Ovary (tissue), 7 donors: ENCODE measurements at regions not wholly inside any gene's neighbourhood (a gene's known extent, or its start where the extent isn't known, plus 50 kb on each side); places are given as distances from the start of the nearest gene placed in this dataset.

Experiments used
- DNase-seq, 5 donors: peaks; one replicate each; pipeline ENCODE4 v3.0.0-alpha.2; 2019 to 2020
- H3K27ac ChIP-seq, 2 donors: fragments of 200-600 bp; one replicate each; pipeline versions ENCODE4 v1.5.1 to v1.8.0; 2019 to 2022
- H3K27me3 ChIP-seq: fragments of 200-600 bp; one replicate; pipeline ENCODE4 v1.8.0; 2022
- H3K36me3 ChIP-seq: fragments of 200-600 bp; sonication (generic); one replicate; pipeline ENCODE4 v1.5.1; 2019
- H3K4me1 ChIP-seq: one replicate; pipeline ENCODE4 v1.8.1; 2013; ENCODE audit warnings: mild to moderate bottlenecking, moderate library complexity; ENCODE audit not compliant: insufficient read depth
- H3K4me3 ChIP-seq: fragments of 200-600 bp; sonication (generic); one replicate; pipeline ENCODE4 v1.5.1; 2017
- H3K9me3 ChIP-seq, 2 donors: fragments of 200-600 bp in 1 of 2; sonication (generic) in 1 of 2; one replicate each; pipeline versions ENCODE4 v1.5.1 to v1.8.1; 2013 to 2019; ENCODE audit warnings: mild to moderate bottlenecking in 1 of 2, moderate library complexity in 1 of 2
- EP300 ChIP-seq: sonication (generic); formaldehyde crosslinking; IDR thresholded peaks from one replicate; pipeline ENCODE4 v1.6.1; 2017; ENCODE audit warnings: antibody characterized with exemption
- POLR2A ChIP-seq: fragments of 450-650 bp; IDR thresholded peaks from one replicate; pipeline ENCODE4 v1.6.1; 2017; ENCODE audit warnings: antibody characterized with exemption, mild to moderate bottlenecking, moderate library complexity
- WGBS, 3 donors: extraction: QIAGEN DNeasy Blood & Tissue Kit in 1 of 3; methylation state at CpG; one replicate each; pipeline versions ENCODE4 v1.1.5 to v1.1.7; 2013 to 2017; 5-methylcytosine and 5-hydroxymethylcytosine counted together
- intact Hi-C, 4 donors: fragments of 100-400 bp; cut with DNase I; formaldehyde crosslinking; loops; one replicate each; pipeline versions ENCODE4 v1.11.0 to v1.15.1; 2022 to 2023
- TF ChIP-seq, protein P1 (sequence below), 3 donors: fragments of 450-650 bp in 2 of 3; fragments of 200-600 bp in 1 of 3; IDR thresholded peaks; one replicate each; pipeline versions ENCODE4 v1.5.1 to v1.8.0; 2016 to 2022; ENCODE audit warnings: antibody characterized with exemption in 3 of 3, mild to moderate bottlenecking in 1 of 3
- donor health status: DM: no; HTN: no; CAD: no; lungs with moderate emphysema.
- donor health status: DM: no; HTN: no; CAD: no.
- donor health status: Bipolar disorder and iron deficiency.
- donor health status: DM: no; HTN: no; CAD: no.
- donor health status: DM: yes; HTN: yes; CAD: no.

DNA sequence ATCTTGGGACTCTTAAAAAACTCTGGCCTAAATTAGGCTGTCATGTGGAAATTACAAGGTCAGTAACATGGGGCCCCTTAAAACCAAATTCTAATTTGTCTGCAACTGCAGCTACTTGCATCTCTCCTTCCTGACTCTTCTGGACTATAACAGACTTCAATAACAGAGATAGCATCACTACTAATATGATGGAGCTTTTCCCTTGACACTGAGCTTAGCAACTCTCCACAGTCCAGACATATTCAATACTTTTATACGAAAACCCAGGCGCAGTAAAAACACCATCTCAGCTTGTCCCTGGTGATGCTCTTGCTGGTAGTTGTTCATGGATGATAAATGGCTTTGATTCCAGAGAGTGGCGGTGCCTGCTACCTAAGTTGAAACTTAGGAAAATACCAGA, 850.4 kb downstream of the STIM2 start:
- Histone ChIP-seq H3K4me1 (no peaks in the 10 kb centered on the region), H3K36me3 (no peaks in the 10 kb centered on the region), H3K27ac (no peak overlapping the region), H3K9me3 (no peaks in the 10 kb centered on the region), H3K4me3 (no peak overlapping the region), H3K27me3 (no peaks in the 10 kb centered on the region)
- intact Hi-C loops = no loop called here
- TF ChIP-seq POLR2A (no peak), EP300 (no peak)
- TF ChIP-seq, protein P1, sequence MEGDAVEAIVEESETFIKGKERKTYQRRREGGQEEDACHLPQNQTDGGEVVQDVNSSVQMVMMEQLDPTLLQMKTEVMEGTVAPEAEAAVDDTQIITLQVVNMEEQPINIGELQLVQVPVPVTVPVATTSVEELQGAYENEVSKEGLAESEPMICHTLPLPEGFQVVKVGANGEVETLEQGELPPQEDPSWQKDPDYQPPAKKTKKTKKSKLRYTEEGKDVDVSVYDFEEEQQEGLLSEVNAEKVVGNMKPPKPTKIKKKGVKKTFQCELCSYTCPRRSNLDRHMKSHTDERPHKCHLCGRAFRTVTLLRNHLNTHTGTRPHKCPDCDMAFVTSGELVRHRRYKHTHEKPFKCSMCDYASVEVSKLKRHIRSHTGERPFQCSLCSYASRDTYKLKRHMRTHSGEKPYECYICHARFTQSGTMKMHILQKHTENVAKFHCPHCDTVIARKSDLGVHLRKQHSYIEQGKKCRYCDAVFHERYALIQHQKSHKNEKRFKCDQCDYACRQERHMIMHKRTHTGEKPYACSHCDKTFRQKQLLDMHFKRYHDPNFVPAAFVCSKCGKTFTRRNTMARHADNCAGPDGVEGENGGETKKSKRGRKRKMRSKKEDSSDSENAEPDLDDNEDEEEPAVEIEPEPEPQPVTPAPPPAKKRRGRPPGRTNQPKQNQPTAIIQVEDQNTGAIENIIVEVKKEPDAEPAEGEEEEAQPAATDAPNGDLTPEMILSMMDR (IDR thresholded peaks at IDR 0.05) = no peak
- DNase-seq = no peak
- WGBS, 3 donors = 91 to 95% (median 92%) methylated on average over 3 of the region's 3 CpGs

DNA sequence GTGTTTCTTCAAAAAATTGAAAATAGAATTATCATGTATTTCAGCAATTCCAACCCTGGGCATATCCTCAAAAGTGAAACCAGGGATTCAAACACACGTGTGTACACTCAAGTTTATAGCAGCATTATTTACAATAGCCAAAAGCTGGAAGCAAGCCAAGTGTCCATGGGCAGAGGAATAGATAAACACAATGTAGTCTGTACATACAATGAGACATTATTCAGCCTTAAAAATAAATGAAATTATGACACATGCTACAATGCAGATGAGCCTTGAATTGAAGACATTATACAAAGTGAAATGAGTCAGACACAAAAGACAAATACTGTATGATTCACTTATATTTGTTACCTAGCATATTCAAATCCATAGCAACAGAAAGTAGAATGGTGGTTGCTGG, 853.4 kb downstream of the STIM2 start:
- no peak for DNase-seq
- Histone ChIP-seq H3K9me3 (no peaks in the 10 kb centered on the region), H3K4me1 (no peaks in the 10 kb centered on the region), H3K27me3 (no peaks in the 10 kb centered on the region), H3K27ac (no peak overlapping the region), H3K36me3 (no peaks in the 10 kb centered on the region), H3K4me3 (no peak overlapping the region)
- TF ChIP-seq, protein P1 (IDR thresholded peaks at IDR 0.05) = no peak
- TF ChIP-seq POLR2A (no peak), EP300 (no peak)
- WGBS, 3 donors = 50 to 61% (median 52%) methylated on average over 1 of the region's 1 CpG
- intact Hi-C loops = no loop called here

DNA sequence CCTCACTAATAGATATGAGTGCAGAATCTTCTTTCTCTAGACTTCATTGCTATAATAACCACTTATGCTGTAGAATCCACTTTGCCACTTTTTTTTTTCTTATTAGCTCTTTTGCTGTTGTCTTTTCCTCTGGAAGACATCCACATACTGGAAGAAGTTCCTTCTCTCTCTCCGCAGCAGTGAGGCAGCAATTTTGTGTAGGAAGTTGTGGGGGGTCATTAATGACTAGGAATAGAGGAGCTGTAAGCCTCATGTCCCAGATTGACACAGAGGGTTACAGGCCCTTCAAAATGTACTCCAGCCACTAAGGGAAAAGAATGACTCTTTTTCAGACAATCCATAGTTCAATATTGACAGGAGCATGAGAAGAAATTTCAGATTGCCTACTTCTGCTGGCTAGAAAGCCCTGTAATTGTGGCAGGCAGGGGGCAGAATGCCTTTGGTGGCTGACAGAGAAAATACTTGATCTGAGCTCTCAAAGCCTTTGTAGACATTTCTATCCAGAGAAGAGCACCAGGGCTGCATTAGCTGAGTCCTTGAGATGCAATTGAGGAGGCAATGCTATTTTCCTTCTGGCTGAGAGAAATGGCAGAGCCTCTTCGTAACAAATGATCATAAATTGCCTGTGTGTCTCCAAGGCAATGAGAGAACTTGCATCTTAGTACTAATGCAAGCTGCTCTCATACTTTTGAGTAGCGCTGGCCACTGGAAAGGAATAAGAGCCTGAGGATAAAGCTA, 856.2 kb downstream of the STIM2 start:
- no peak for DNase-seq
- TF ChIP-seq, protein P1 (IDR thresholded peaks at IDR 0.05) = no peak
- TF ChIP-seq POLR2A (no peak), EP300 (no peak)
- 38 to 47% (median 46%) methylated on average over 3 of the region's 3 CpGs for WGBS, 3 donors
- intact Hi-C loops = no loop called here
- no peak overlapping the region for H3K27ac ChIP-seq
- no peak overlapping the region for H3K4me3 ChIP-seq
- no peaks in the 10 kb centered on the region for H3K36me3 ChIP-seq
- no peaks in the 10 kb centered on the region for H3K27me3 ChIP-seq
- H3K4me1 ChIP-seq = no peaks in the 10 kb centered on the region
- no peaks in the 10 kb centered on the region for H3K9me3 ChIP-seq

DNA sequence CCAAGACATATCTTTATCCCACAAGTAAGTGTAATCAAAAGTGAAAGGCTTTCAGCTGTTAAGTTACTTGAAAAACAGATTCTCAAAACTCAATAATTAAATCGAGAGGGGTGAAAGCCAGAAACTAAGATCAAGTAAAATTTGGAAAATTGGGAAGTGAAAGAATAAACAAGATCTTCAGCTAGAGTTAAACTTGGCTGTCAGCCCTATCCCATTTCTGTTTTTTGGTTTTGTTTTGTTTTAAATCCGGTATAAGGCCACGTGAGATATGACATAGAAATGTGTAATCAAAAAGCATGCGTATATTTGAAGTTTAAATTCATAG, 856.8 kb downstream of the STIM2 start:
- DNase-seq = no peak
- H3K36me3 ChIP-seq = no peaks in the 10 kb centered on the region
- H3K27me3 ChIP-seq = no peaks in the 10 kb centered on the region
- no peak for TF ChIP-seq POLR2A
- TF ChIP-seq EP300 = no peak
- TF ChIP-seq, protein P1 (IDR thresholded peaks at IDR 0.05) = no peak
- H3K4me3 ChIP-seq = no peak overlapping the region
- WGBS, 3 donors = 14 to 27% (median 14%) methylated on average over 4 of the region's 4 CpGs
- H3K9me3 ChIP-seq = no peaks in the 10 kb centered on the region
- no peaks in the 10 kb centered on the region for H3K4me1 ChIP-seq
- intact Hi-C loops = no loop called here
- no peak overlapping the region for H3K27ac ChIP-seq
